GM18499 (cell line): ENCODE measurements at regions not wholly inside any gene's neighbourhood (a gene's known extent, or its start where the extent isn't known, plus 50 kb on each side); places are given as distances from the start of the nearest gene placed in this dataset.
"Not testable (repeated sequence)": the region's sequence is repeated elsewhere in the genome, so short reads cannot be mapped to it uniquely, and the experiment has no call there.

Experiments
- ATAC-seq: cut with Tn5 transposase; IDR thresholded peaks from one replicate; pipeline ENCODE4 v1.9.1; 2021; ENCODE audit warnings: moderate number of reproducible peaks; ENCODE audit not compliant: insufficient read depth, unreplicated experiment

GRCh38 chr9:66764799-66765493 lies 135.6 kb upstream of the ZNF658 start:
- peak; percentile 98 for ATAC-seq

- not testable (repeated sequence) for ATAC-seq
These were observed 135.0 kb upstream of the ZNF658 start for GRCh38 chr9:66765531-66765930.

GRCh38 chr9:66771504-66771903 lies 129.0 kb upstream of the ZNF658 start:
- not testable (repeated sequence) for ATAC-seq

- not testable (repeated sequence) for ATAC-seq
These were observed 125.9 kb upstream of the ZNF658 start for GRCh38 chr9:66774618-66775017.

GRCh38 chr9:66779944-66780661 lies 120.4 kb upstream of the ZNF658 start:
- not testable (repeated sequence) for ATAC-seq

DNA sequence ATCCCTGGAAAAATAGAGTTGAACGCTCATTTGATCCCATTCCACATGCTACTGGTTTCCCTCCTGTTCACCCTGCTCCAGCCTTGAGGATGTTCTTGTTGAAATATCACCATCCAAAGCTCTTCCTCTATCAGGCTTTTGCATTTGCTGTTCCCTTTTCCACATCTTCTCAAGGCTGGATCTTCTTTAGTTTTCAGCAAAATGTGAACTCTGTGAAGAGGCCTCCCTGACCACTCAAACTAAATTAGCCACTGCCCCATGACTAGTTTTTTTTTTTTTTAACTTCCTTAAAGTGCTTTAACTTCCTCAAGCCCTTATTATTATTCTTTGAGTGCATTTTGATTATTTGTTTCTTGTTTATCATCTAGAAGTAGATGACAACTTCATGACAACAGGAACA lies 119.3 kb upstream of the ZNF658 start:
- ATAC-seq, result not testable (repeated sequence)

GRCh38 chr9:66782010-66782409 lies 118.5 kb upstream of the ZNF658 start:
- not testable (repeated sequence) for ATAC-seq

GRCh38 chr9:66785603-66786002 lies 114.9 kb upstream of the ZNF658 start:
- ATAC-seq, result not testable (repeated sequence)

GRCh38 chr9:66791092-66791750 lies 109.3 kb upstream of the ZNF658 start:
- ATAC-seq, result not testable (repeated sequence)

DNA sequence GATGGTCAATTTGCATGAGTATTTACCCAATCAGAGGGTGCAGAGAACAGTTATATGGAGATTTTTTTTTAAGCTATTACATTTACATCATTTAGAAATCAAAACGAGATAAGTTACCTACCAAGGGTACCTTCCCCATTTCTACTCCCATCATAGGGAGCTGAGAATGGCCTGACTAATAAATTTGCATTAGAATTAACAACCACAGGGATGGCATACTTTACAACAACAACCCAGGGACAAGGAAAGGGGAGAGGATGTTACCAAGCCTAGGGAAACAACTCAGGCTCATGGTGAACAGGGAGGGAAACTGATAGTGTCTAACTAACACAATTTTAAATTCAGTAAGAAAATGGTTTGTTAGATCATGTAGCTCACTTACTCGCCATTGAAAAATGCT lies 105.8 kb upstream of the ZNF658 start:
- not testable (repeated sequence) for ATAC-seq

DNA sequence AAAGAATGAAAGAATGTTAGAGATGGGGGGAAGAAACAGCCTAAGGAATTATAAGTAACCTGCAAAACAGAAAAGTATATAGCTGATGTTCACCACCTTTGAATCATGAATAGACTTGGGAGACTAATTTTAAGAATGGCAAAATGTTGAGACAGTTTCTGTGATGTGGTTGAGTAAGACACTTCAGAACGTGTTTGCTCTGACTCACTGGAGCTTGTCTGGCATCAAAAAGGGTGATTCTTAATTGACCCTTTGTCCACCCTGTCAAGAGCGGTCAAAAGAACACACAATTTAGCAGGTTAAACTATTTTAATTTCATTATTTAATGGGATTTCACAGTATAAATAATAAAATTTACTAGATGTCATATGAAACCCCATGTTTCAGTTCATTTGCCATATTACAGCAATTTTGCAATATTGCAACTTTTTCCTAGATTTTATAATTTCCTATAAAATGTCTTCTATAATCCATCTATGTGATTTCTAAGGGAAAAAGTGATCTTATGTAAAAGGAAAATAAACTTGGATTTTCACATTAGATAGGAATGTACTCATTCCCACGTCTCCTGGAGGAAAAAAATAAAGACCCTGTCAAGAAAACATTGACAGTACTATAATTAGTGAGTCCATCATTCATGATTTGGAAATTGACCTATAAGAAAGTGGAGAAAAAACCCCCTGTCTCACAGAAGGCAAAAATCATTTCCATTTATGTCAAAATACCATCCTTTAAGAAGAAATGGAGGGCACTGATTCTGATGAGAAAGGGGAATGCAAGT lies 104.6 kb upstream of the ZNF658 start:
- ATAC-seq, result not testable (repeated sequence)

GRCh38 chr9:66797905-66798616 lies 102.5 kb upstream of the ZNF658 start:
- not testable (repeated sequence) for ATAC-seq

DNA sequence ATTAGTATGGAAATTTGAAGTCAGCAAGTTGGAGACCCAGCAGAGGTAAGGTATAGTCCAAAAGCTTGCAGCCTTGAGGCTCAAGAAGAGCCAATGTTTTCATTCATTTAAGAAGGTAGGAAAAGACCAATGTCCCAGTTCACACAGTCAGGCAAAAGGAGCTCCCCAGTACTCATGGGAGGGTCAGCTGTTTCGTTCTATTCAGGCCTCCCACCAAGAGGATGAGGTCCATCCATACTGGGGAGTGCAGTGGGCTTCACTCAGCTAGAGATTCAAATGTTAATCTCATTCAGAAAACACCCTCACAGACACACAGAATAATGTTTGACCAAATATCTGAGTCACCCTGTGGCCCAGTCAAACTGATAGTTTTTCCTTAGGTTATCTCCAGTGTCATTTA lies 96.9 kb upstream of the ZNF658 start:
- ATAC-seq, result not testable (repeated sequence)

- ATAC-seq, result not testable (repeated sequence)
These were observed 90.3 kb upstream of the ZNF658 start for GRCh38 chr9:66810247-66810646.

- ATAC-seq, result not testable (repeated sequence)
These were observed 88.2 kb upstream of the ZNF658 start for GRCh38 chr9:66812367-66812766.

DNA sequence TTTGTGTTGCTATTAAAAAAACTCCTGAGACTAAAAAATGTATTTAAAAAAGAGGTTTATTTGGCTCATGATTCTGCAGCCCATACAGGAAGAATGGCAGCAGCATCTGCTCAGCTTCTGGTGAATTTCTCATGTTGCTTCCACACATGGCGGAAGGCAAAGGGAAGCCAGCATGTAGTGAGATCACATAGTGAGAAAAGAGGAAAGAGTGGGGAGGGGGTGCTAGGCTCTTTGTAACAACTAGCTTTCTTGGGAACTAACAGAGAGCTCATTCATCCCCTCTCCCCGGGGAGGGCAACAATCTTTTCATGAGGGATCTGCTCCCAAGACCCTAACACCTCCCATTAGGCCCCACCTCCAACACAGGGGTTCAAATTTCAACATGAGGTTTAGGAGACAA lies 87.6 kb upstream of the ZNF658 start:
- not testable (repeated sequence) for ATAC-seq

- ATAC-seq, result not testable (repeated sequence)
These were observed 86.5 kb upstream of the ZNF658 start for GRCh38 chr9:66814038-66814437.

DNA sequence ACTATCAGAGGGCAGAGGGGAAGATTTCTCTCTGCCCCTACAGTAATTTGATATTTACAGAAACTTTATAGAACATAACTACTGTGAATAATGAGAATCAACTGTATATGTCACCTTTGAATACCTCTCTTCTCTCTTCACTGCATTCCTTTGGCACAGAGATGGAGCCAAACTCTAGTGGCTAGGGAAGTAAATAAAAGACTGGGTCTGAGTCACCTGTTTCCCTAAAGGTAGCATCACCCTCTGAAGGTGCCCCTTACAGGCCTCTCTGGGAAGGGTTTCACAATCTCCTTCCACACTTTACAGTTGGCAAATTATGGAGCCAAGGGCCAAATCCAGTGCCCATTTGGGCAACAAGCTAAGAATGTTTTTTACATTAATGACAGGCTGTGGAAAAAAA lies 81.0 kb upstream of the ZNF658 start:
- ATAC-seq, result not testable (repeated sequence)

GRCh38 chr9:66820014-66820660 lies 80.4 kb upstream of the ZNF658 start:
- ATAC-seq, result not testable (repeated sequence)
